ENCODE measurements at regions not wholly inside any gene's neighbourhood (a gene's known extent, or its start where the extent isn't known, plus 50 kb on each side); places are given as distances from the start of the nearest gene placed in this dataset.

DNA sequence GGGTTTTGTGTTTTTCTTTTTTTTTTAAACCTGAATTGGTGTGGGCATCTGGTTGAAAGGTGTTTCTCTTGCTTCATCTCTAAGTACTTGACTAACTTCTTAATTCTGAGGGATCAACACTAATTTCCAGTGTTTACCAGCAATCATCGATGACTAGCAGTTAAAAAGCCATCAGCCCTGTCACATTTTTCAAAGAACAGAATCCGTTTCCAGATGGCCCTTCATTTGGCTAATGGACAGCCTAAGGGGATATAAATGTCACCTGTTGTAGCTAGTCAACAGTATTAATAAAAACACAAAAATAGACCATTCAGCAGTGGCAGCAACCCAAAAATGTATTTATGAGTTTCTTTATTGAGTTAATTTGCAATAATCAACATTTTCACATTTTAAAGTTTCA lies 1076.5 kb downstream of the MAT2B start:
- no peak overlapping the region for H3K27ac ChIP-seq
- H3K4me3 ChIP-seq = no peak overlapping the region
- no peak for ATAC-seq
- H3K36me3 ChIP-seq (replicated peaks in 1 of 2; ENCODE audit: insufficient read depth in 1 of 2, low read depth in 2 of 2) = no peaks in the 10 kb centered on the region
- intact Hi-C loops (cut with DNase I) = no loop called here
- no peak for DNase-seq
- TF ChIP-seq, protein P1, sequence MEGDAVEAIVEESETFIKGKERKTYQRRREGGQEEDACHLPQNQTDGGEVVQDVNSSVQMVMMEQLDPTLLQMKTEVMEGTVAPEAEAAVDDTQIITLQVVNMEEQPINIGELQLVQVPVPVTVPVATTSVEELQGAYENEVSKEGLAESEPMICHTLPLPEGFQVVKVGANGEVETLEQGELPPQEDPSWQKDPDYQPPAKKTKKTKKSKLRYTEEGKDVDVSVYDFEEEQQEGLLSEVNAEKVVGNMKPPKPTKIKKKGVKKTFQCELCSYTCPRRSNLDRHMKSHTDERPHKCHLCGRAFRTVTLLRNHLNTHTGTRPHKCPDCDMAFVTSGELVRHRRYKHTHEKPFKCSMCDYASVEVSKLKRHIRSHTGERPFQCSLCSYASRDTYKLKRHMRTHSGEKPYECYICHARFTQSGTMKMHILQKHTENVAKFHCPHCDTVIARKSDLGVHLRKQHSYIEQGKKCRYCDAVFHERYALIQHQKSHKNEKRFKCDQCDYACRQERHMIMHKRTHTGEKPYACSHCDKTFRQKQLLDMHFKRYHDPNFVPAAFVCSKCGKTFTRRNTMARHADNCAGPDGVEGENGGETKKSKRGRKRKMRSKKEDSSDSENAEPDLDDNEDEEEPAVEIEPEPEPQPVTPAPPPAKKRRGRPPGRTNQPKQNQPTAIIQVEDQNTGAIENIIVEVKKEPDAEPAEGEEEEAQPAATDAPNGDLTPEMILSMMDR (IDR thresholded peaks at IDR 0.05) = no peak
- TF ChIP-seq POLR2A (IDR thresholded peaks at IDR 0.05) = no peak
- H3K9me3 ChIP-seq = no peaks in the 10 kb centered on the region
- no peaks in the 10 kb centered on the region for H3K27me3 ChIP-seq
- 33 to 36% methylated on average over 2 of the region's 2 CpGs for WGBS, 2 donors
- no peaks in the 10 kb centered on the region for H3K4me1 ChIP-seq

DNA sequence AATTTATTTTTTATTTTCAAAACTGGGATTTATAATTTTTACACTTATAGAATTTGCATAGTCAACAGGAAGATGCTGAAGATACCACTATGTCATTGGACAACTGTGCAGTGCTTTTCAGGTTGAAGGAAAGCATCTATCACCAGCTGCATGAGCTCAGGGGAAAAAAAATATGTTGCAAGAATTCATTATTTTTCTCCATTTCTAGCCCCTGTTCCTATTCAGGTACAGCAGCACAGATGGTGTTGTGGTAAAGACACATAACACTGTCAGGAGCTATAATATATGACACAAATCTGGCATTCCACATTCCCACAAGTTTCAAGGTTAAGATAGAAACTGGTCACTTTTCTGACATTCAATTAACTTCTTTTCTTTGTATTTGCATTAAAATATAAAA lies 1088.6 kb downstream of the MAT2B start:
- Histone ChIP-seq H3K36me3 (replicated peaks in 1 of 2; ENCODE audit: insufficient read depth in 1 of 2, low read depth in 2 of 2) (no peaks in the 10 kb centered on the region), H3K9me3 (no peaks in the 10 kb centered on the region), H3K4me1 (no peaks in the 10 kb centered on the region), H3K4me3 (no peak overlapping the region), H3K27me3 (no peaks in the 10 kb centered on the region), H3K27ac (no peak overlapping the region)
- intact Hi-C loops (cut with DNase I) = no loop called here
- no peak for ATAC-seq
- TF ChIP-seq, protein P1 (IDR thresholded peaks at IDR 0.05) = no peak
- TF ChIP-seq POLR2A (IDR thresholded peaks at IDR 0.05) = no peak
- DNase-seq = no peak

DNA sequence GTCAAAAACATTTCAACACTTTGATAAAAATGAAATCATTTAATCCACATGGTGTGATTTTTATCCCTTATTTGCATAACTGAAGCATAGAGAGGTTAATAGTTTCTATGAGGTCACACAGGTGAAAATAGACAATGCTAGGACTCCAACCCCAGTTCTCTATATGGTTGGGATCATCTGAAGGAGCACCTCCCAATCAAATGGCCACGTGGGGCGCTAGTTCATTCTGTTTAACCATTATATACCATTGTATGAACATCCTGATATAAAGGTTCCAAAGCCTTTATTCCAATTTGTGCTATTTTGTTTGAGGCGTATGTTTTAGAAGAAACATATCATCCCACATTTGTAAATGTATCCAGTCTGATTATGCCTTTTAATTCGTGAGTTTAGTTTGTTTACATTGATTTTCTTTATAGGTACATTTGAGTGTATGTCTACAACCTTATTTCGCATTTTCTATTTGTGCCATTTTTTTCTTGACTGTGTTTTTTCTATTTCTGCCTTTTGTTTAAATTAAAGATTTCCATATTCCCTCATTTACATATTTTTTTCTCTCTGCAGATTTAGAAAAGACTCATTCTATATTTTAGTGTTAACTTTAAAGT lies 1092.0 kb downstream of the MAT2B start:
- no peak overlapping the region for H3K27ac ChIP-seq
- no peak overlapping the region for H3K4me3 ChIP-seq
- TF ChIP-seq, protein P1 (IDR thresholded peaks at IDR 0.05) = peak in 1 of 7 experiments; percentile 17
- TF ChIP-seq POLR2A (IDR thresholded peaks at IDR 0.05) = no peak
- H3K36me3 ChIP-seq (replicated peaks in 1 of 2; ENCODE audit: insufficient read depth in 1 of 2, low read depth in 2 of 2) = no peaks in the 10 kb centered on the region
- H3K9me3 ChIP-seq = no peaks in the 10 kb centered on the region
- DNase-seq = no peak
- WGBS, 2 donors = 38 to 45% methylated on average over 5 of the region's 5 CpGs
- no peaks in the 10 kb centered on the region for H3K27me3 ChIP-seq
- ATAC-seq = no peak
- H3K4me1 ChIP-seq = no peaks in the 10 kb centered on the region
- intact Hi-C loops (cut with DNase I) = no loop called here

DNA sequence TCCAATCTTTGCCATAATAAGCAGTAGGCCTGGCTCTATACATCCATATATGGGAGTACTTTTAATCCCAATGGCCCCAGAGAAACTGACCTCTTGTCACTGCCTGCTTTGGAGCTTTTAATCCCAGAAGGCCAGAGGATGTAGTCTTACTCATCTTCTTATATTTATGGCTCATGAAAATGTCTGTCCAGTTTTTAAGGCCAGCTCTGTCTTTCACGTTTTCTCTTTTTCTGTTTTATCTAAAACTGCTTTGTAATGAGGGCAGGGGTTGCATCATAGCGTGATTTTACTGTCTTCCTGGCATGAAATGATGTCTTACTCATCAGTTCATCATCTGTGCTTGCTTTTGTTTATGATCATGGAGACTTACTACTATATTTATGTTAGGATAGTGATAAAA lies 1094.9 kb downstream of the MAT2B start:
- no peaks in the 10 kb centered on the region for H3K9me3 ChIP-seq
- no peak for ATAC-seq
- H3K27ac ChIP-seq = no peak overlapping the region
- H3K4me3 ChIP-seq = no peak overlapping the region
- DNase-seq = no peak
- intact Hi-C loops (cut with DNase I) = no loop called here
- no peak for TF ChIP-seq POLR2A (IDR thresholded peaks at IDR 0.05)
- TF ChIP-seq, protein P1 (IDR thresholded peaks at IDR 0.05) = no peak
- H3K36me3 ChIP-seq (replicated peaks in 1 of 2; ENCODE audit: insufficient read depth in 1 of 2, low read depth in 2 of 2) = no peaks in the 10 kb centered on the region
- no peaks in the 10 kb centered on the region for H3K4me1 ChIP-seq
- WGBS, 2 donors = 34 to 43% methylated on average over 2 of the region's 2 CpGs
- H3K27me3 ChIP-seq = no peaks in the 10 kb centered on the region

DNA sequence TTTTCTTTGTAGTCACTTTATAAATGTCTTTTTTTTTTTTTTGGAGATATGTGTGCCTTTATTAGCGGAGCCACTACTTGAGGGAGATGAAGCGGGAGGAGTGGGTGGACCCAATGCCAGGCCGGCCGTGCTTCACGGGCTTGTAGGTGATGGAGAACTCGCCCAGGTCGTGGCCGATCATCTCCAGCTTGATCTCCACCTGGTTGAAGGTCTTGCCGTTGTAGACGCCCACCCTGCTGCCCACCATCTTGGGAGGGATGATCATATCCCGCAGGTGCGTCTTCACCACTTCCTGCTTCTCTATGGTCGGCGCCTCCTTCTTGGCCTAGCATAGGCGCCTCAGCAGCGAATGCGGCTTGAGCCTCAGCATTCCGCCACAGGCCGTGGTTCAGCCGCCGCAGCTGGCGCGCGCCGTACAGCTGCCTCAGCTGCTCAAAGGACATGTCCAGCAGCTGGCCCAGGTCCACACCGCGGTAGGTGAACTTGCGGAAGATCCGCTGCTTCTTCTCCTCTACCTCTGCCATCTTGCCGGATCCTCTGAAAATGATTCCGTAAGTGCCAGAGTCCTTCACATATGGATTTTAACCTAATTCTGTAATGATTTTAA lies 1095.6 kb downstream of the MAT2B start:
- TF ChIP-seq, protein P1 (IDR thresholded peaks at IDR 0.05) = no peak
- no peak for TF ChIP-seq POLR2A (IDR thresholded peaks at IDR 0.05)
- ATAC-seq (no peak), DNase-seq (no peak)

More for the DNA sequence above, 1095.6 kb downstream of the MAT2B start:
- no peaks in the 10 kb centered on the region for H3K4me1 ChIP-seq
- H3K4me3 ChIP-seq = no peak overlapping the region
- no peaks in the 10 kb centered on the region for H3K36me3 ChIP-seq (replicated peaks in 1 of 2; ENCODE audit: insufficient read depth in 1 of 2, low read depth in 2 of 2)
- 90 to 92% methylated on average over 31 of the region's 31 CpGs for WGBS, 2 donors
- intact Hi-C loops (cut with DNase I) = no loop called here
- H3K27me3 ChIP-seq = no peaks in the 10 kb centered on the region
- H3K9me3 ChIP-seq = no peaks in the 10 kb centered on the region
- no peak overlapping the region for H3K27ac ChIP-seq
